PC-9 (cell line): ENCODE measurements at regions not wholly inside any gene's neighbourhood (a gene's known extent, or its start where the extent isn't known, plus 50 kb on each side); places are given as distances from the start of the nearest gene placed in this dataset.

Source experiments
- CTCF ChIP-seq: fragments of 200-600 bp; sonication (generic); conservative IDR thresholded peaks from 2 replicates; pipeline ENCODE4 v1.6.1; 2017; ENCODE audit warnings: mixed run types, antibody characterized with exemption, mild to moderate bottlenecking, moderate library complexity
- EZH2 ChIP-seq: fragments of 200-600 bp; sonication (generic); IDR thresholded peaks from 2 replicates; pipeline ENCODE4 v1.8.0; 2017; ENCODE audit warnings: antibody characterized with exemption, low read depth

GRCh38 chr6:80903711-80904110 lies 797.2 kb downstream of the BCKDHB start:
- no peak for TF ChIP-seq CTCF
- no peak for TF ChIP-seq EZH2
